Left ventricle myocardium inferior (tissue), 1 donor: ENCODE measurements at regions not wholly inside any gene's neighbourhood (a gene's known extent, or its start where the extent isn't known, plus 50 kb on each side); places are given as distances from the start of the nearest gene placed in this dataset.
"Not testable (repeated sequence)": the region's sequence is repeated elsewhere in the genome, so short reads cannot be mapped to it uniquely, and the experiment has no call there.

Source experiments
- DNase-seq: peaks from one replicate; pipeline ENCODE4 v3.0.0-alpha.2; 2020
- H3K27ac ChIP-seq: fragments of 200-600 bp; replicated peaks from 2 replicates; pipeline ENCODE4 v1.8.0; 2021
- H3K27me3 ChIP-seq: fragments of 200-600 bp; 2 replicates; pipeline ENCODE4 v1.8.0; 2021; ENCODE audit warnings: low read depth
- H3K36me3 ChIP-seq: fragments of 200-600 bp; 2 replicates; pipeline ENCODE4 v1.8.0; 2021
- H3K4me1 ChIP-seq: fragments of 200-600 bp; 2 replicates; pipeline ENCODE4 v1.8.0; 2021
- H3K4me3 ChIP-seq: fragments of 200-600 bp; 2 replicates; pipeline ENCODE4 v1.8.0; 2021; ENCODE audit warnings: mild to moderate bottlenecking, moderate library complexity
- H3K9me3 ChIP-seq: fragments of 200-600 bp; replicated peaks from 2 replicates; pipeline ENCODE4 v1.8.0; 2021
- CTCF ChIP-seq: fragments of 200-600 bp; IDR thresholded peaks from 2 replicates; pipeline ENCODE4 v1.8.0; 2021; ENCODE audit warnings: antibody characterized with exemption, mild to moderate bottlenecking, borderline replicate concordance
- intact Hi-C: fragments of 100-400 bp; cut with micrococcal nuclease; formaldehyde crosslinking; loops from one replicate; pipeline ENCODE4 v1.11.0; 2022
- donor health status: DM: no; HTN: yes; CAD: no; lungs with severe emphysema.

GRCh38 chr3:31094048-31094447, 199.6 kb upstream of the GADL1 start:
- intact Hi-C loops: no loop called here
- Histone ChIP-seq H3K4me1 (peaks cover 3% of the 10 kb centered on the region), H3K27ac (no peak overlapping the region), H3K9me3 (no peaks in the 10 kb centered on the region), H3K27me3 (peaks cover 4% of the 10 kb centered on the region), H3K4me3 (no peak overlapping the region), H3K36me3 (no peaks in the 10 kb centered on the region)
- no peak for TF ChIP-seq CTCF
- no peak for DNase-seq

GRCh38 chr3:31095255-31095654, 200.8 kb upstream of the GADL1 start:
- Histone ChIP-seq H3K4me3 (no peak overlapping the region), H3K36me3 (no peaks in the 10 kb centered on the region), H3K27ac (no peak overlapping the region), H3K9me3 (no peaks in the 10 kb centered on the region), H3K27me3 (peaks cover 4% of the 10 kb centered on the region), H3K4me1 (peaks cover 3% of the 10 kb centered on the region)
- intact Hi-C loops: no loop called here
- TF ChIP-seq CTCF: no peak
- no peak for DNase-seq

GRCh38 chr3:31096661-31097395, 202.4 kb upstream of the GADL1 start:
- peaks cover 3% of the 10 kb centered on the region for H3K4me1 ChIP-seq
- no peaks in the 10 kb centered on the region for H3K9me3 ChIP-seq
- intact Hi-C loops: no loop called here
- no peak overlapping the region for H3K4me3 ChIP-seq
- H3K27me3 ChIP-seq: peaks cover 4% of the 10 kb centered on the region
- no peak overlapping the region for H3K27ac ChIP-seq
- DNase-seq: no peak
- no peaks in the 10 kb centered on the region for H3K36me3 ChIP-seq
- no peak for TF ChIP-seq CTCF

- intact Hi-C loops: no loop called here
- peaks cover 4% of the 10 kb centered on the region for H3K27me3 ChIP-seq
- H3K4me3 ChIP-seq: no peak overlapping the region
- H3K36me3 ChIP-seq: no peaks in the 10 kb centered on the region
- no peak for DNase-seq
- H3K9me3 ChIP-seq: no peaks in the 10 kb centered on the region
- no peak for TF ChIP-seq CTCF
- no peak overlapping the region for H3K27ac ChIP-seq
- H3K4me1 ChIP-seq: no peaks in the 10 kb centered on the region
Observed at GRCh38 chr3:31100519-31100918, 206.1 kb upstream of the GADL1 start.

- H3K36me3 ChIP-seq, DNase-seq, intact Hi-C loops, H3K4me1 ChIP-seq, H3K27me3 ChIP-seq, H3K9me3 ChIP-seq, H3K4me3 ChIP-seq, H3K27ac ChIP-seq: not testable (repeated sequence)
Observed at GRCh38 chr3:31101285-31101684, 206.8 kb upstream of the GADL1 start.

- H3K9me3 ChIP-seq: no peaks in the 10 kb centered on the region
- no peak overlapping the region for H3K27ac ChIP-seq
- H3K36me3 ChIP-seq: no peaks in the 10 kb centered on the region
- H3K4me3 ChIP-seq: no peak overlapping the region
- no peaks in the 10 kb centered on the region for H3K4me1 ChIP-seq
- no peak for DNase-seq
- TF ChIP-seq CTCF: no peak
- intact Hi-C loops: no loop called here
- H3K27me3 ChIP-seq: peaks cover 4% of the 10 kb centered on the region
Observed at GRCh38 chr3:31102196-31102879, 207.9 kb upstream of the GADL1 start.
